ENCODE measurements at regions not wholly inside any gene's neighbourhood (a gene's known extent, or its start where the extent isn't known, plus 50 kb on each side); places are given as distances from the start of the nearest gene placed in this dataset.
"Not testable (repeated sequence)": the region's sequence is repeated elsewhere in the genome, so short reads cannot be mapped to it uniquely, and the experiment has no call there.

- CTCF ChIA-PET = interaction anchor here (2.8 kb wide), 1 partner anchor 77 kb away, joined by 13 read pairs; no protein-coding TSS in a partner anchor
- no peak overlapping the region for H3K4me3 Mint-ChIP-seq
- H3K9me3 Mint-ChIP-seq = no peaks in the 10 kb centered on the region
- POLR2A ChIA-PET = no interaction called here
- Histone ChIP-seq H3K4me1 (ENCODE audit: insufficient read depth, low read length) (no peaks in the 10 kb centered on the region), H3K27ac (ENCODE audit: low read depth, low read length) (no peak overlapping the region), H3K4me3 (ENCODE audit: low read length) (no peak overlapping the region), H3K36me3 (ENCODE audit: insufficient read depth, low read length) (no peaks in the 10 kb centered on the region), H3K27me3 (ENCODE audit: insufficient read depth, low read length, poor library complexity, severe bottlenecking) (no peaks in the 10 kb centered on the region), H3K9me3 (ENCODE audit: low read length) (no peaks in the 10 kb centered on the region)
- no peaks in the 10 kb centered on the region for H3K4me1 Mint-ChIP-seq
- no peak for DNase-seq
- H3K27me3 Mint-ChIP-seq = peaks cover 28 to 74% of the 10 kb centered on the region in 2 donors
- no peaks in the 10 kb centered on the region for H3K36me3 Mint-ChIP-seq
- H3K27ac Mint-ChIP-seq = no peak overlapping the region
Observed at GRCh38 chr7:149664666-149665065, 108.7 kb downstream of the ZNF467 start.

GRCh38 chr7:149664176-149664575 is 109.2 kb downstream of the ZNF467 start:
- H3K4me1 Mint-ChIP-seq = no peaks in the 10 kb centered on the region
- ChIA-PET CTCF (interaction anchor here (2.8 kb wide), 1 partner anchor 78 kb away, joined by 13 read pairs; no protein-coding TSS in a partner anchor), POLR2A (no interaction called here)
- H3K27ac ChIP-seq (ENCODE audit: low read depth, low read length) = no peak overlapping the region
- H3K4me1 ChIP-seq (ENCODE audit: insufficient read depth, low read length) = no peaks in the 10 kb centered on the region
- peaks cover 30 to 76% of the 10 kb centered on the region in 2 donors for H3K27me3 Mint-ChIP-seq
- DNase-seq = no peak
- no peaks in the 10 kb centered on the region for H3K36me3 Mint-ChIP-seq
- H3K27ac Mint-ChIP-seq = no peak overlapping the region
- H3K9me3 ChIP-seq (ENCODE audit: low read length) = no peaks in the 10 kb centered on the region
- no peak overlapping the region for H3K4me3 ChIP-seq (ENCODE audit: low read length)
- H3K9me3 Mint-ChIP-seq = no peaks in the 10 kb centered on the region
- H3K27me3 ChIP-seq (ENCODE audit: insufficient read depth, low read length, poor library complexity, severe bottlenecking) = no peaks in the 10 kb centered on the region
- no peak overlapping the region for H3K4me3 Mint-ChIP-seq
- no peaks in the 10 kb centered on the region for H3K36me3 ChIP-seq (ENCODE audit: insufficient read depth, low read length)

- Histone ChIP-seq H3K4me1 (ENCODE audit: insufficient read depth, low read length) (no peaks in the 10 kb centered on the region), H3K9me3 (ENCODE audit: low read length) (no peaks in the 10 kb centered on the region), H3K4me3 (ENCODE audit: low read length) (no peak overlapping the region), H3K27me3 (ENCODE audit: insufficient read depth, low read length, poor library complexity, severe bottlenecking) (no peaks in the 10 kb centered on the region), H3K36me3 (ENCODE audit: insufficient read depth, low read length) (no peaks in the 10 kb centered on the region), H3K27ac (ENCODE audit: low read depth, low read length) (no peak overlapping the region)
- ChIA-PET POLR2A (interaction anchor here (0.5 kb wide), 1 partner anchor 96 kb away, joined by 3 read pairs; no protein-coding TSS in a partner anchor), CTCF (interaction anchor here (1.0 to 2.8 kb wide), 8 partner anchors 9 to 147 kb away, joined by 3 to 13 read pairs (median 4); no protein-coding TSS in a partner anchor)
- Mint-ChIP-seq H3K36me3 (no peaks in the 10 kb centered on the region), H3K4me3 (no peak overlapping the region), H3K4me1 (no peaks in the 10 kb centered on the region), H3K27ac (no peak overlapping the region), H3K27me3 (peaks cover 33 to 68% of the 10 kb centered on the region in 2 donors), H3K9me3 (no peaks in the 10 kb centered on the region)
- DNase-seq = peak; percentile 29 to 58 (median 43)
Observed at GRCh38 chr7:149662591-149663095, 110.7 kb downstream of the ZNF467 start.

GRCh38 chr7:149655784-149656183 is 117.6 kb downstream of the ZNF467 start:
- H3K4me3 ChIP-seq (ENCODE audit: low read length) = no peak overlapping the region
- Mint-ChIP-seq H3K4me1 (no peaks in the 10 kb centered on the region), H3K27me3 (peaks cover 41 to 53% of the 10 kb centered on the region in 2 donors), H3K9me3 (peaks cover 12 to 28% (median 21%) of the 10 kb centered on the region in 5 donors), H3K4me3 (no peak overlapping the region), H3K36me3 (peaks cover 0 to 13% (median 0%) of the 10 kb centered on the region in 3 donors), H3K27ac (no peak overlapping the region)
- no peaks in the 10 kb centered on the region for H3K27me3 ChIP-seq (ENCODE audit: insufficient read depth, low read length, poor library complexity, severe bottlenecking)
- no peaks in the 10 kb centered on the region for H3K4me1 ChIP-seq (ENCODE audit: insufficient read depth, low read length)
- H3K27ac ChIP-seq (ENCODE audit: low read depth, low read length) = no peak overlapping the region
- ChIA-PET CTCF (no interaction called here), POLR2A (no interaction called here)
- no peaks in the 10 kb centered on the region for H3K36me3 ChIP-seq (ENCODE audit: insufficient read depth, low read length)
- no peaks in the 10 kb centered on the region for H3K9me3 ChIP-seq (ENCODE audit: low read length)
- DNase-seq = no peak

- Mint-ChIP-seq H3K36me3 (peaks cover 0 to 13% (median 0%) of the 10 kb centered on the region in 3 donors), H3K4me1 (no peaks in the 10 kb centered on the region), H3K27ac (no peak overlapping the region), H3K4me3 (no peak overlapping the region), H3K27me3 (peaks cover 37 to 53% of the 10 kb centered on the region in 2 donors), H3K9me3 (peaks cover 12 to 32% (median 21%) of the 10 kb centered on the region in 5 donors)
- no peak overlapping the region for H3K4me3 ChIP-seq (ENCODE audit: low read length)
- DNase-seq = no peak
- POLR2A ChIA-PET = no interaction called here
- CTCF ChIA-PET = interaction anchor here (1.4 kb wide), 1 partner anchor 8 kb away, joined by 5 read pairs; no protein-coding TSS in a partner anchor
- no peak overlapping the region for H3K27ac ChIP-seq (ENCODE audit: low read depth, low read length)
- no peaks in the 10 kb centered on the region for H3K4me1 ChIP-seq (ENCODE audit: insufficient read depth, low read length)
- no peaks in the 10 kb centered on the region for H3K27me3 ChIP-seq (ENCODE audit: insufficient read depth, low read length, poor library complexity, severe bottlenecking)
- no peaks in the 10 kb centered on the region for H3K9me3 ChIP-seq (ENCODE audit: low read length)
- H3K36me3 ChIP-seq (ENCODE audit: insufficient read depth, low read length) = no peaks in the 10 kb centered on the region
Observed at GRCh38 chr7:149654588-149654987, 118.8 kb downstream of the ZNF467 start.

GRCh38 chr7:149650190-149650589 is 123.2 kb downstream of the ZNF467 start:
- POLR2A ChIA-PET; H3K36me3 ChIP-seq (ENCODE audit: insufficient read depth, low read length); DNase-seq; H3K27ac ChIP-seq (ENCODE audit: low read depth, low read length); H3K4me1 ChIP-seq (ENCODE audit: insufficient read depth, low read length); H3K4me3 Mint-ChIP-seq; H3K4me1 Mint-ChIP-seq; H3K4me3 ChIP-seq (ENCODE audit: low read length); H3K9me3 ChIP-seq (ENCODE audit: low read length); H3K27me3 ChIP-seq (ENCODE audit: insufficient read depth, low read length, poor library complexity, severe bottlenecking); H3K27ac Mint-ChIP-seq: not testable (repeated sequence)
- Mint-ChIP-seq H3K9me3 (peaks cover 14 to 32% (median 21%) of the 10 kb centered on the region in 5 donors), H3K27me3 (peaks cover 41 to 74% of the 10 kb centered on the region in 2 donors), H3K36me3 (peaks cover 0 to 13% (median 0%) of the 10 kb centered on the region in 3 donors)
- CTCF ChIA-PET = interaction anchor here (1.1 to 1.2 kb wide), 2 partner anchors 13 to 92 kb away, joined by 3 to 4 read pairs; no protein-coding TSS in a partner anchor

GRCh38 chr7:149644754-149645153 is 128.6 kb downstream of the ZNF467 start:
- peaks cover 20 to 34% of the 10 kb centered on the region in 2 donors for H3K27me3 Mint-ChIP-seq
- H3K4me3 Mint-ChIP-seq = no peak overlapping the region
- POLR2A ChIA-PET = no interaction called here
- H3K27me3 ChIP-seq (ENCODE audit: insufficient read depth, low read length, poor library complexity, severe bottlenecking) = peaks cover 3% of the 10 kb centered on the region
- H3K36me3 Mint-ChIP-seq = no peaks in the 10 kb centered on the region
- H3K9me3 ChIP-seq (ENCODE audit: low read length) = no peaks in the 10 kb centered on the region
- H3K9me3 Mint-ChIP-seq = peaks cover 0 to 2% (median 0%) of the 10 kb centered on the region in 5 donors
- H3K4me1 Mint-ChIP-seq = no peaks in the 10 kb centered on the region
- CTCF ChIA-PET = no interaction called here
- H3K4me3 ChIP-seq (ENCODE audit: low read length) = no peak overlapping the region
- no peaks in the 10 kb centered on the region for H3K4me1 ChIP-seq (ENCODE audit: insufficient read depth, low read length)
- DNase-seq = no peak
- H3K36me3 ChIP-seq (ENCODE audit: insufficient read depth, low read length) = no peaks in the 10 kb centered on the region
- H3K27ac ChIP-seq (ENCODE audit: low read depth, low read length) = no peak overlapping the region
- no peak overlapping the region for H3K27ac Mint-ChIP-seq

GRCh38 chr7:149642589-149642988 is 130.8 kb downstream of the ZNF467 start:
- Histone ChIP-seq H3K36me3 (ENCODE audit: insufficient read depth, low read length) (no peaks in the 10 kb centered on the region), H3K27ac (ENCODE audit: low read depth, low read length) (no peak overlapping the region), H3K4me3 (ENCODE audit: low read length) (no peak overlapping the region), H3K27me3 (ENCODE audit: insufficient read depth, low read length, poor library complexity, severe bottlenecking) (peaks cover 3% of the 10 kb centered on the region), H3K9me3 (ENCODE audit: low read length) (no peaks in the 10 kb centered on the region), H3K4me1 (ENCODE audit: insufficient read depth, low read length) (no peaks in the 10 kb centered on the region)
- no peaks in the 10 kb centered on the region for H3K9me3 Mint-ChIP-seq
- no peak overlapping the region for H3K4me3 Mint-ChIP-seq
- peaks cover 16 to 33% of the 10 kb centered on the region in 2 donors for H3K27me3 Mint-ChIP-seq
- H3K4me1 Mint-ChIP-seq = no peaks in the 10 kb centered on the region
- ChIA-PET CTCF (no interaction called here), POLR2A (no interaction called here)
- H3K36me3 Mint-ChIP-seq = no peaks in the 10 kb centered on the region
- H3K27ac Mint-ChIP-seq = no peak overlapping the region
- DNase-seq = no peak
